ENCODE measurements at regions not wholly inside any gene's neighbourhood (a gene's known extent, or its start where the extent isn't known, plus 50 kb on each side); places are given as distances from the start of the nearest gene placed in this dataset.

GRCh38 chrX:6679550-6679949, 144.6 kb upstream of the VCX3A start:
- Histone ChIP-seq H3K79me2 (ENCODE audit: control insufficient read depth, insufficient read depth, low read length) (no peaks in the 10 kb centered on the region), H3K27me3 (ENCODE audit: control insufficient read depth, insufficient read depth, low read length) (no peaks in the 10 kb centered on the region)
- no peak for TF ChIP-seq EZH2 (IDR thresholded peaks at IDR 0.05; ENCODE audit: low read length, missing control alignments)
- TF ChIP-seq, protein P1, sequence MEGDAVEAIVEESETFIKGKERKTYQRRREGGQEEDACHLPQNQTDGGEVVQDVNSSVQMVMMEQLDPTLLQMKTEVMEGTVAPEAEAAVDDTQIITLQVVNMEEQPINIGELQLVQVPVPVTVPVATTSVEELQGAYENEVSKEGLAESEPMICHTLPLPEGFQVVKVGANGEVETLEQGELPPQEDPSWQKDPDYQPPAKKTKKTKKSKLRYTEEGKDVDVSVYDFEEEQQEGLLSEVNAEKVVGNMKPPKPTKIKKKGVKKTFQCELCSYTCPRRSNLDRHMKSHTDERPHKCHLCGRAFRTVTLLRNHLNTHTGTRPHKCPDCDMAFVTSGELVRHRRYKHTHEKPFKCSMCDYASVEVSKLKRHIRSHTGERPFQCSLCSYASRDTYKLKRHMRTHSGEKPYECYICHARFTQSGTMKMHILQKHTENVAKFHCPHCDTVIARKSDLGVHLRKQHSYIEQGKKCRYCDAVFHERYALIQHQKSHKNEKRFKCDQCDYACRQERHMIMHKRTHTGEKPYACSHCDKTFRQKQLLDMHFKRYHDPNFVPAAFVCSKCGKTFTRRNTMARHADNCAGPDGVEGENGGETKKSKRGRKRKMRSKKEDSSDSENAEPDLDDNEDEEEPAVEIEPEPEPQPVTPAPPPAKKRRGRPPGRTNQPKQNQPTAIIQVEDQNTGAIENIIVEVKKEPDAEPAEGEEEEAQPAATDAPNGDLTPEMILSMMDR (conservative IDR thresholded peaks at IDR 0.05 in 1 of 2, IDR thresholded peaks at IDR 0.05 in 1 of 2; ENCODE audit: low read depth in 1 of 2, low read length in 2 of 2) = no peak

GRCh38 chrX:6678313-6678712, 143.4 kb upstream of the VCX3A start:
- H3K27ac ChIP-seq (ENCODE audit: insufficient read depth, low read length) = no peak overlapping the region
- H2AFZ ChIP-seq (ENCODE audit: low read length) = no peak overlapping the region
- DNase-seq (ENCODE audit: low read depth in 2 of 2) = no peak
- H3K9ac ChIP-seq (ENCODE audit: insufficient read depth, low read length) = no peak overlapping the region
- H3K9me3 ChIP-seq (ENCODE audit: control insufficient read depth, insufficient read depth, low read depth, low read length) = no peaks in the 10 kb centered on the region
- H3K4me1 ChIP-seq (ENCODE audit: control insufficient read depth, extremely low read depth, insufficient read depth, low read length) = no peaks in the 10 kb centered on the region
- no peak overlapping the region for H3K4me3 ChIP-seq (replicated peaks in 1 of 4; ENCODE audit: control extremely low read depth in 1 of 4, insufficient read depth in 1 of 4, low read depth in 3 of 4, low read length in 4 of 4)
- no peaks in the 10 kb centered on the region for H3K27me3 ChIP-seq (ENCODE audit: control insufficient read depth, insufficient read depth, low read length)
- TF ChIP-seq, protein P1 (conservative IDR thresholded peaks at IDR 0.05 in 1 of 2, IDR thresholded peaks at IDR 0.05 in 1 of 2; ENCODE audit: low read depth in 1 of 2, low read length in 2 of 2) = no peak
- TF ChIP-seq EZH2 (IDR thresholded peaks at IDR 0.05; ENCODE audit: low read length, missing control alignments) = no peak
- no peaks in the 10 kb centered on the region for H3K36me3 ChIP-seq (ENCODE audit: control insufficient read depth, insufficient read depth, low read length)
- H4K20me1 ChIP-seq (ENCODE audit: control insufficient read depth, extremely low read depth, insufficient read depth, low read length) = no peaks in the 10 kb centered on the region
- no peaks in the 10 kb centered on the region for H3K79me2 ChIP-seq (ENCODE audit: control insufficient read depth, insufficient read depth, low read length)
- H3K4me2 ChIP-seq (ENCODE audit: extremely low read depth, insufficient read depth, low read length) = no peak overlapping the region

More at GRCh38 chrX:6679550-6679949, 144.6 kb upstream of the VCX3A start:
- Histone ChIP-seq H3K4me1 (ENCODE audit: control insufficient read depth, extremely low read depth, insufficient read depth, low read length) (no peaks in the 10 kb centered on the region), H4K20me1 (ENCODE audit: control insufficient read depth, extremely low read depth, insufficient read depth, low read length) (no peaks in the 10 kb centered on the region), H2AFZ (ENCODE audit: low read length) (no peak overlapping the region), H3K9me3 (ENCODE audit: control insufficient read depth, insufficient read depth, low read depth, low read length) (no peaks in the 10 kb centered on the region), H3K4me2 (ENCODE audit: extremely low read depth, insufficient read depth, low read length) (no peak overlapping the region), H3K36me3 (ENCODE audit: control insufficient read depth, insufficient read depth, low read length) (no peaks in the 10 kb centered on the region), H3K27ac (ENCODE audit: insufficient read depth, low read length) (no peak overlapping the region), H3K4me3 (replicated peaks in 1 of 4; ENCODE audit: control extremely low read depth in 1 of 4, insufficient read depth in 1 of 4, low read depth in 3 of 4, low read length in 4 of 4) (no peak overlapping the region), H3K9ac (ENCODE audit: insufficient read depth, low read length) (no peak overlapping the region)
- DNase-seq (ENCODE audit: low read depth in 2 of 2) = no peak

GRCh38 chrX:6674734-6675133, 139.8 kb upstream of the VCX3A start:
- Histone ChIP-seq H3K27me3 (ENCODE audit: control insufficient read depth, insufficient read depth, low read length) (no peaks in the 10 kb centered on the region), H3K36me3 (ENCODE audit: control insufficient read depth, insufficient read depth, low read length) (no peaks in the 10 kb centered on the region), H4K20me1 (ENCODE audit: control insufficient read depth, extremely low read depth, insufficient read depth, low read length) (no peaks in the 10 kb centered on the region), H3K4me1 (ENCODE audit: control insufficient read depth, extremely low read depth, insufficient read depth, low read length) (no peaks in the 10 kb centered on the region), H3K9ac (ENCODE audit: insufficient read depth, low read length) (no peak overlapping the region), H3K4me2 (ENCODE audit: extremely low read depth, insufficient read depth, low read length) (no peak overlapping the region), H2AFZ (ENCODE audit: low read length) (no peak overlapping the region), H3K79me2 (ENCODE audit: control insufficient read depth, insufficient read depth, low read length) (no peaks in the 10 kb centered on the region), H3K9me3 (ENCODE audit: control insufficient read depth, insufficient read depth, low read depth, low read length) (no peaks in the 10 kb centered on the region), H3K4me3 (replicated peaks in 1 of 4; ENCODE audit: control extremely low read depth in 1 of 4, insufficient read depth in 1 of 4, low read depth in 3 of 4, low read length in 4 of 4) (no peak overlapping the region), H3K27ac (ENCODE audit: insufficient read depth, low read length) (no peak overlapping the region)
- DNase-seq (ENCODE audit: low read depth in 2 of 2) = no peak
- TF ChIP-seq, protein P1 (conservative IDR thresholded peaks at IDR 0.05 in 1 of 2, IDR thresholded peaks at IDR 0.05 in 1 of 2; ENCODE audit: low read depth in 1 of 2, low read length in 2 of 2) = no peak
- no peak for TF ChIP-seq EZH2 (IDR thresholded peaks at IDR 0.05; ENCODE audit: low read length, missing control alignments)

All from fibroblast of lung (primary cell).